HG03175 (cell line): ENCODE measurements at regions not wholly inside any gene's neighbourhood (a gene's known extent, or its start where the extent isn't known, plus 50 kb on each side); places are given as distances from the start of the nearest gene placed in this dataset.

Source experiments
- ATAC-seq: cut with Tn5 transposase; IDR thresholded peaks from one replicate; pipeline ENCODE4 v1.9.1; 2021; ENCODE audit warnings: mild to moderate bottlenecking, moderate library complexity; ENCODE audit not compliant: unreplicated experiment

GRCh38 chr10:129416956-129417765 is 49.9 kb upstream of the MGMT start:
- no peak for ATAC-seq
